Activated CD4-positive, alpha-beta T cell treated with anti-CD3 and anti-CD28 coated beads, Interleukin-2, Interleukin-6, amounts not matched to agents 100 ng/mL and 50 ng/mL, durations not matched to agents 16 hours and 8 hours (primary cell): ENCODE measurements at regions not wholly inside any gene's neighbourhood (a gene's known extent, or its start where the extent isn't known, plus 50 kb on each side); places are given as distances from the start of the nearest gene placed in this dataset.
"Not testable (repeated sequence)": the region's sequence is repeated elsewhere in the genome, so short reads cannot be mapped to it uniquely, and the experiment has no call there.

Experiments
- DNase-seq: peaks from one replicate; pipeline ENCODE4 v3.0.0-alpha.2; 2020

GRCh38 chr7:108818742-108819141 lies 249.1 kb downstream of the DNAJB9 start:
- no peak for DNase-seq

GRCh38 chr7:108824840-108825580 lies 255.3 kb downstream of the DNAJB9 start:
- DNase-seq, result no peak

- DNase-seq, result no peak
Observed at GRCh38 chr7:108825581-108825909, 255.9 kb downstream of the DNAJB9 start.

- DNase-seq, result no peak
Observed at GRCh38 chr7:108836256-108836655, 266.6 kb downstream of the DNAJB9 start.

GRCh38 chr7:108838198-108838597 lies 268.5 kb downstream of the DNAJB9 start:
- no peak for DNase-seq

DNA sequence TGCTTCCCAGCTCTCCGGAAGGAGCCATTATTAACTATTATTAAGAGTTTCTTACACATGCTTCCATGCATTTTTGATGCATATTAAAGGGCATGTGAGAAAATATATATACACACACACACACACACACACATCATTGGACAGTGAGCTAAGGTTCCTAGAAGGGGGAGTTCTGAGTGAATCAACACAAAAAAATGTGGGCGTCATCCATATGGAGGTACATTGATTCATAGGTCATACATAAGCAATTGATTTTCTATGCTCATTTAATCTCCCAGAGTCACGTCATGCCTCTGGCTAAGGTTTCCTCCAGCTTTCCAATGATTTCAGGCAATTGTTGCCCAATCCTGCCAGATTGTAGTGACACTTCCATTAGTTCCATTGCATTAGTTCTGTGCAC lies 269.4 kb downstream of the DNAJB9 start:
- no peak for DNase-seq

DNA sequence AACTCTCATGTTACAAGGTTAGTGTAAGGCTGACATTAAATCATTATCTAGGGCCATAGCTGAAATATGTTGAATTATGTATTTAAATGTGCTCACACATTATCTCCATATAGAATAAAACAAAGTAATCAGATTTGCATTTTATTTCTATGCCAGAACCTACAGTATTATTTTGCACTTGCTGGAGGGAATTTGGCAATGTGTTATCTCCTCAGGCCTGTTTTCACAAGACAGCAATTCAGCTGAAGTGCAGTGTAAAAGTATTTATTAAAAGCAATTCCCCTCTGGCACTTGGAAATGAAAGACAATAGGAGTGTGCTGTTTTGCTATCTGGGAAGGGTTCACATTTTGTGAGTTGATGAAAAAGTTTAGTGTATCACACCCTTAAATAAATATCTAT lies 276.3 kb downstream of the DNAJB9 start:
- no peak for DNase-seq

DNA sequence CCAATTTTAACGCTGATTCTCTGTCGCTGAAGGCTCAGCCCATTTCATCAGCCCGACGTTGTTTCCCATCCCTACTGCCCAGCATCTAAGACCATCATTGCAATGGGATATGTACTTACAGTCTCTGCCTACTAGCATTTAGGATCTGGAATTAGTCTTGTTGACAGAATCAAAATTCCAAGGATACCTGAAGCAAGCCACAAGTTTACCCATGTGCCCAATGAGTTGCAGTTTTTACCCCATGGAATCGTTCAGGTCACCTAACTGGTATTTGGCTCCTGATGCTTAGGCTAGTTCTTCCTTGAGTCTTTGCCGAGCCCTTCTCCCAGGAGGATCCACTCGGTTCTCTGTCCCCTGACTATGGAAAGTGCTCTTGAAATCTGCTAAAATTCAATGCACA lies 276.8 kb downstream of the DNAJB9 start:
- DNase-seq, result no peak

- no peak for DNase-seq
Observed at GRCh38 chr7:108848486-108848885, 278.8 kb downstream of the DNAJB9 start.

DNA sequence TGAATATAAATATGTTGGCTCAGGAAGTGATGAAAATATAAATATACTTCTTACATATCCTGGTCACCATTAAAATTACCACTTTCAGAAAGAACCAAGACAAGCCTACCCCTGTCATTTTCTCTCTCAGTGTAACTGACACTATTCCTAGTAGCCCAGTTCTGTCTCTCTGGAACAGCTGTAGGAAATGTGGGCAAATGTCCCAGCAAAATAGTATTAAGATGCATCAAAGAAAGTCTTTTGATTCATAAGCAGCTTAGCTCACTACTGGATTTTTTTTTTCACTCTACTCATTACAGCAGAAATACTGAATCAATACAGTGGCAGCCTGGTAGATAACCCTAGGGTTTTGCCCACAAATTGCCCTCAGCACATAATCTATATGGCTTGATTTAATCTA lies 290.9 kb downstream of the DNAJB9 start:
- DNase-seq, result no peak

GRCh38 chr7:108861071-108861470 lies 291.4 kb downstream of the DNAJB9 start:
- no peak for DNase-seq

DNA sequence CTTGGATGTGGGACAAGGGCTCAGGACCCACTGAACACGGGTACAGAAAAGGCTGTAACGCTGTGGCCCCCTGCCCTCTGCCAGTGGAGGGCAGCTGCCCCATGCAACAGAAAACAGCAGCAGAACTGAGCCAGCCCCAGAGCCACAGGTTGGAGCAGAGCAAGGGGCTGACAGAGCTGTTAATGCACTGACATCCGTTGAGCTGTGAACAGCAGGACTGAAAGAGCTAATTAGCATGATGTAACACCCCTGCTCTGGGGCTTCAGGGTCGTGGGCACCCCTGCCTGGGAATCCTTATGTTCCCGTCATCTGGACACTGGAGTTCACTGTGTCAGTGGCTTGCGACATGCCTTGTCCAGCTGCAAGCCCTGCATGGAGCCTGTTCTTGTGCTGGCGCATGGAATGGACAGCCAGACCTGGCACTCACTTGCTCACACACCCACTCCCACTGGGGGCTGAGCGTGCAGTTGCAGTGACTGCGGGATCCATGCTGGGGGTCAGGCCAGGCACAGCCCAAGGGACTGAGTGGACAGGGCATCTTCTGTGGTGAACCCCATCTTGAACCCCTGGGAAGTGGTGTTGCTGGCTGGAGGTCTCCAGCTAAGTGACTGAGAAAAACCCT lies 293.7 kb downstream of the DNAJB9 start:
- DNase-seq, result no peak

- DNase-seq, result no peak
Observed at GRCh38 chr7:108869070-108869469, 299.4 kb downstream of the DNAJB9 start.

DNA sequence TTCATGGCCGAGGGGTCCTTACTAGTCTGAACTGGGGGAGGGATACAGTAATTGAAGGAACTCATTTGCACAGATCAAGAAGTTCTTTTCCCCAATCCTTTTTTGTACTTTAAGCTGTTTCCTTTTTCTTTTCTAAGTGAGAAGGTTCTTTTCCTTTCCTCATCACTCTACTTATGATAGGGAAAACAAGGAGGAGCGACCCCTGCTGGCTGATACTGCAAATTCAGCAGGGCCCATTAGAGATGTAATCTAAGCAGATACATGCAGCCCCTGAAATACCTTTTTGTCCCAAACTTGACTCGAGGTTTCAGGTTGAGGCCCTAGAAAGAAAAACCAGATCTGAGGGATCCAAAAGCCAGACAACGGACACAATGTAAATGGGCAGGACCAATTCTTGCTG lies 305.5 kb downstream of the DNAJB9 start:
- DNase-seq, result peak; percentile 15

DNA sequence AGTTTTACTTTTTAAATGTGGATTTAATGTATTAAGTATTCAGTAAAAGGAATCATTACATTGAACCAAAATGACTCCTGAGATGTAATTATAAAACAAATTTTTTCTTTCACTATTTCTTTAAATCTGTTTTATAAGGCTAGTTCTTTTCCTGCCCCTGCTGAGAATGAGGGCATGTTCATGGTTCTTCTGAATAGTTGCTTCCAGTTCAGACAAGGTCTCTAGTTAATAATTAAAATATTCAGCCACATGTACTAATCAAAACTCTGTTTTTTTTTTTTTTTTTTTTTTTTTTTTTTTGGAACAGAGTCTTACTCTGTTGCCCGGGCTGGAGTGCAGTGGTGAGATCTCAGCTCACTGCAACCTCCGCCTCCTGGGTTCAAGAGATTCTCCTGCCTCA lies 321.2 kb downstream of the DNAJB9 start:
- no peak for DNase-seq

GRCh38 chr7:108908456-108908855 lies 338.8 kb downstream of the DNAJB9 start:
- no peak for DNase-seq

- DNase-seq, result no peak
Observed at GRCh38 chr7:108911016-108911415, 341.3 kb downstream of the DNAJB9 start.

DNA sequence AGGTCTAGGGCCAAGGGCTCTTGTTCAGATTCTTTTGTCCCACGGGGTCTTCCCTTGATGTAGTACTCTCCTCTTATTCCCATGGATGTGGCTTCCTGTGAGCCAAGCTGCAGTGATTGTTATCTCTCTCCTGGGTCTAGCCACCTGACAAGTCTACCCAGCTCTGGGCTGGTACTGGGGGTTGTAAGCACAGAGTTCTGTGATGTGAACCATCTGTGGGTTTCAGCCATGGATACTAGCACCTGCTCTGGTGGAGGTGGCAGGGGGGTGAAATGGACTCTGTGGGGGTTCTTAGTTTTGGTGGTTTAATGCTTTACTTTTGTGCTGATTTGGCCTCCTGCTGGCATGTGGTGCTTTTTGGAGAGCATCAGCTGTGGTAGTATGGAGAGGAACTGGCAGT lies 350.8 kb downstream of the DNAJB9 start:
- DNase-seq, result no peak

GRCh38 chr7:108943048-108943447 lies 373.4 kb downstream of the DNAJB9 start:
- DNase-seq, result not testable (repeated sequence)

GRCh38 chr7:108947526-108947925 lies 377.9 kb downstream of the DNAJB9 start:
- DNase-seq, result no peak

DNA sequence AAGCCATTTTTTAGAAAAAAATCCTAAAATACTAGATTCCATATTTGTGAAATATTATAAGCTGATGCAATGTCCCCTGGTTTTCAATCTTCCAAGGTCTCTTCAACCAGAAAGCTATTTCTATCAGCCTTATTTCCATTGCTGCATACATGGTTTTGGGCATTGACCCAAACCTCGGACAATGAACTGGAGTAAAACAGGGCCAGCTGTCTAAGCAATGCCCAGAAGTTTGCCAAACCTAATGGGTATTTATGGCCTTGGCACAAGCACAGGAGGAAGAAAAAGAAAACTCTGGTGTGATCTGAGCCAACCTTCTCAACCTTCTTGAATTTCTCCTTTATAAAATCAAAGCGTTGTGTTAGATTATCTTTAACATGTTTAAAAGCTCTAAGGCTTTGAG lies 402.3 kb downstream of the DNAJB9 start:
- no peak for DNase-seq

DNA sequence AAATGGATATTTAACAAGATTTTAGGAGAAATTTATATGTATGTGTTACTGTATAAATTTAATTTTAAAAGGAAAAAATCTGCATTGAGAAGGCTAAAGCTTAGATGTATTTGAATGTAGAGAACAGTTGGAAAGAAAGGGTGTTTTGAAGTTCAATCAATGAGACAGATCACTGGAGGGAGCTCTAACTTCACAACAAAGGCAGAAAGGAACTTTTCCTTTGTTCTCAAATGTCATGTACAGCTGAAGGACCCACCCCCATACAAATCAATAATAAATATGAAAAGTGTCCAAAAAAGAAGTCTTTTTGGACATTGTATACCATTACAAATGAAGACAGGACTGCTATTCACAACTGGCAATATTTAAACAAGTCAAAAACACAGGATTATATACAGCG lies 403.4 kb downstream of the DNAJB9 start:
- DNase-seq, result no peak

GRCh38 chr7:108974641-108975040 lies 405.0 kb downstream of the DNAJB9 start:
- DNase-seq, result no peak

- DNase-seq, result no peak
Observed at GRCh38 chr7:108985037-108985436, 415.4 kb downstream of the DNAJB9 start.

- DNase-seq, result no peak
Observed at GRCh38 chr7:108989319-108989718, 419.6 kb downstream of the DNAJB9 start.
